ENCODE measurements at regions not wholly inside any gene's neighbourhood (a gene's known extent, or its start where the extent isn't known, plus 50 kb on each side); places are given as distances from the start of the nearest gene placed in this dataset.

DNA sequence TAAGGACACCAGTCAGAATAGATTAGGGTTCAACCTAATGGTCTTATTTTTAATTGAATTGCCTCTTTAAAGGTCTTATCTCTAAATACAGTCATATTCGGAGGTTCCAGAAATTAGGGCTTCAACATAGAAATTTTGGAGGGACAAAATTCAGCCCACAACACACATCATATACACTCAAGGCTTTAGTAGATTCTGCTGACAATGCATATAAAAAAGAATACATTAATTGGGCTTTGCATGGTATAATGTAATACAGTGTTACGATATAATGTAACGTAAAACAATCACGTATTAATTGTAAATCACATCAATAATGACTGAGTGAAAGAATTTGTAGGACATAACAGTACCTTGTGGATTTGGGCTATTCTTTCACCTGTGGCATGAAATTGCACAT is 787.8 kb downstream of the STIM2 start:
- TF ChIP-seq, protein P1, sequence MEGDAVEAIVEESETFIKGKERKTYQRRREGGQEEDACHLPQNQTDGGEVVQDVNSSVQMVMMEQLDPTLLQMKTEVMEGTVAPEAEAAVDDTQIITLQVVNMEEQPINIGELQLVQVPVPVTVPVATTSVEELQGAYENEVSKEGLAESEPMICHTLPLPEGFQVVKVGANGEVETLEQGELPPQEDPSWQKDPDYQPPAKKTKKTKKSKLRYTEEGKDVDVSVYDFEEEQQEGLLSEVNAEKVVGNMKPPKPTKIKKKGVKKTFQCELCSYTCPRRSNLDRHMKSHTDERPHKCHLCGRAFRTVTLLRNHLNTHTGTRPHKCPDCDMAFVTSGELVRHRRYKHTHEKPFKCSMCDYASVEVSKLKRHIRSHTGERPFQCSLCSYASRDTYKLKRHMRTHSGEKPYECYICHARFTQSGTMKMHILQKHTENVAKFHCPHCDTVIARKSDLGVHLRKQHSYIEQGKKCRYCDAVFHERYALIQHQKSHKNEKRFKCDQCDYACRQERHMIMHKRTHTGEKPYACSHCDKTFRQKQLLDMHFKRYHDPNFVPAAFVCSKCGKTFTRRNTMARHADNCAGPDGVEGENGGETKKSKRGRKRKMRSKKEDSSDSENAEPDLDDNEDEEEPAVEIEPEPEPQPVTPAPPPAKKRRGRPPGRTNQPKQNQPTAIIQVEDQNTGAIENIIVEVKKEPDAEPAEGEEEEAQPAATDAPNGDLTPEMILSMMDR (conservative IDR thresholded peaks at IDR 0.05 in 1 of 2, IDR thresholded peaks at IDR 0.05 in 1 of 2; ENCODE audit: low read depth in 1 of 2, low read length in 2 of 2) = no peak
- no peak for TF ChIP-seq EZH2 (IDR thresholded peaks at IDR 0.05; ENCODE audit: low read length, missing control alignments)

Measured in fibroblast of lung (primary cell).